ENCODE measurements at regions not wholly inside any gene's neighbourhood (a gene's known extent, or its start where the extent isn't known, plus 50 kb on each side); places are given as distances from the start of the nearest gene placed in this dataset.

DNA sequence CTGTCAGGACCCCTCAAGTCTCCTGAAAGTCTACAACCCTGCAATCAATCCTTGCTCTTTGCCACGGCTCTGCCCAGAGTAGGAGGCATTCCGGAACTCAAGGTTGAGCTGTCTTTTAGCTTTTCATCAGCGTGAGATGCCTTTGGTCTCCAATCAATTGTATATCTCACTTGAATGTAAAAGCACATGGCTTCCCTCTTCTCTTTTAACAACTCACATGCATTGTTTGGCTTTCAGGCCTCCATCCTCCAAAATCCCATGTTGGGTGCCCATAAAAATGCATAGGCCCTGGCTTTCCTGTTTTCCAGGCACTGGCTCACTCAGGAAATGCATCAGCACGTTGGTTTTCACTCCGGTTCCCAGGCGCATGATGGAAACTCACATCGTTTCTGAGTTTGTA is 64.0 kb upstream of the FOXF1 start:
- H2AFZ ChIP-seq (ENCODE audit: control insufficient read depth, low read length) = no peak overlapping the region
- H3K27me3 ChIP-seq (ENCODE audit: control insufficient read depth, extremely low read depth, insufficient read depth, low read length) = no peaks in the 10 kb centered on the region
- H3K4me2 ChIP-seq (ENCODE audit: control insufficient read depth, extremely low read depth, insufficient read depth, low read depth, low read length) = no peak overlapping the region
- H3K9ac ChIP-seq (ENCODE audit: control insufficient read depth, extremely low read depth, insufficient read depth, low read length) = no peak overlapping the region
- TF ChIP-seq EZH2 (IDR thresholded peaks at IDR 0.05; ENCODE audit: low read length) = no peak
- TF ChIP-seq, protein P1, sequence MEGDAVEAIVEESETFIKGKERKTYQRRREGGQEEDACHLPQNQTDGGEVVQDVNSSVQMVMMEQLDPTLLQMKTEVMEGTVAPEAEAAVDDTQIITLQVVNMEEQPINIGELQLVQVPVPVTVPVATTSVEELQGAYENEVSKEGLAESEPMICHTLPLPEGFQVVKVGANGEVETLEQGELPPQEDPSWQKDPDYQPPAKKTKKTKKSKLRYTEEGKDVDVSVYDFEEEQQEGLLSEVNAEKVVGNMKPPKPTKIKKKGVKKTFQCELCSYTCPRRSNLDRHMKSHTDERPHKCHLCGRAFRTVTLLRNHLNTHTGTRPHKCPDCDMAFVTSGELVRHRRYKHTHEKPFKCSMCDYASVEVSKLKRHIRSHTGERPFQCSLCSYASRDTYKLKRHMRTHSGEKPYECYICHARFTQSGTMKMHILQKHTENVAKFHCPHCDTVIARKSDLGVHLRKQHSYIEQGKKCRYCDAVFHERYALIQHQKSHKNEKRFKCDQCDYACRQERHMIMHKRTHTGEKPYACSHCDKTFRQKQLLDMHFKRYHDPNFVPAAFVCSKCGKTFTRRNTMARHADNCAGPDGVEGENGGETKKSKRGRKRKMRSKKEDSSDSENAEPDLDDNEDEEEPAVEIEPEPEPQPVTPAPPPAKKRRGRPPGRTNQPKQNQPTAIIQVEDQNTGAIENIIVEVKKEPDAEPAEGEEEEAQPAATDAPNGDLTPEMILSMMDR (optimal IDR thresholded peaks at IDR 0.05 in 1 of 3, IDR thresholded peaks at IDR 0.05 in 1 of 3, conservative IDR thresholded peaks at IDR 0.05 in 1 of 3; ENCODE audit: extremely low read depth in 1 of 3, insufficient read depth in 2 of 3, low read length in 3 of 3) = no peak
- FAIRE-seq (no peak), DNase-seq (ENCODE audit: low read depth, low spot score) (no peak)
- H3K4me3 ChIP-seq (ENCODE audit: control insufficient read depth in 2 of 3, extremely low read depth in 1 of 3, insufficient read depth in 2 of 3, low read depth in 1 of 3, low read length in 3 of 3) = no peak overlapping the region
- H3K36me3 ChIP-seq (ENCODE audit: control insufficient read depth in 2 of 2, extremely low read depth in 1 of 2, insufficient read depth in 2 of 2, low read length in 2 of 2) = no peaks in the 10 kb centered on the region
- H4K20me1 ChIP-seq (ENCODE audit: control insufficient read depth, extremely low read depth, insufficient read depth, low read length) = no peaks in the 10 kb centered on the region
- H3K4me1 ChIP-seq (ENCODE audit: control insufficient read depth, extremely low read depth, insufficient read depth, low read length) = no peaks in the 10 kb centered on the region
- H3K27ac ChIP-seq (ENCODE audit: control insufficient read depth, insufficient read depth, low read length) = no peak overlapping the region
- dilution Hi-C loops (cut with MboI; ENCODE audit: extremely low pct_ligation_motif_present, low sequenced_read_pairs) = no loop called here
- no peaks in the 10 kb centered on the region for H3K79me2 ChIP-seq (ENCODE audit: control insufficient read depth, insufficient read depth, low read length)
- no peaks in the 10 kb centered on the region for H3K9me1 ChIP-seq (ENCODE audit: control insufficient read depth, extremely low read depth, insufficient read depth, low read length)
- H3K9me3 ChIP-seq (ENCODE audit: control insufficient read depth, low read depth, low read length) = peaks cover 5% of the 10 kb centered on the region

DNA sequence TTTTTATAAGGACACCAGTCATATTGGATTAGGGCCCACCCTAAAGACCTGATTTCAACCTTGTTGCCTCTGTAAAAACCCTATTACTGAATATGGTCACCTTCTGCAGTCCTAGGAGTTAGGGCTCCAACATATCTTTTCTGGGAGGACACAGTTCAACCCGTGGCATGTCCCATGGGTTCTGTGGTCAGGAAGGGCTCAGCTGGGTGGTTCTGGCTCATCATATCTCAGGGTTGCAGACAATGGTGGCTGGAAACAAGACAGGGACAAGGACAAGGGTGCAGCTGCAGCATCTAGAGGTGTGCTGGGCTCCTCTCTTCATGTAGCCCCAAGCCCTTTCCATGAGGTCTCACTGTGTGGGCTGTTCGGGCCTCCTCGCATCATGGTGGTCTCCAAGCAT is 63.1 kb upstream of the FOXF1 start:
- no peak overlapping the region for H3K9ac ChIP-seq (ENCODE audit: control insufficient read depth, extremely low read depth, insufficient read depth, low read length)
- no peak overlapping the region for H3K4me3 ChIP-seq (ENCODE audit: control insufficient read depth in 2 of 3, extremely low read depth in 1 of 3, insufficient read depth in 2 of 3, low read depth in 1 of 3, low read length in 3 of 3)
- H3K79me2 ChIP-seq (ENCODE audit: control insufficient read depth, insufficient read depth, low read length) = no peaks in the 10 kb centered on the region
- FAIRE-seq = no peak
- H4K20me1 ChIP-seq (ENCODE audit: control insufficient read depth, extremely low read depth, insufficient read depth, low read length) = no peaks in the 10 kb centered on the region
- no peaks in the 10 kb centered on the region for H3K27me3 ChIP-seq (ENCODE audit: control insufficient read depth, extremely low read depth, insufficient read depth, low read length)
- dilution Hi-C loops (cut with MboI; ENCODE audit: extremely low pct_ligation_motif_present, low sequenced_read_pairs) = no loop called here
- H3K4me1 ChIP-seq (ENCODE audit: control insufficient read depth, extremely low read depth, insufficient read depth, low read length) = no peaks in the 10 kb centered on the region
- H3K36me3 ChIP-seq (ENCODE audit: control insufficient read depth in 2 of 2, extremely low read depth in 1 of 2, insufficient read depth in 2 of 2, low read length in 2 of 2) = no peaks in the 10 kb centered on the region
- DNase-seq (ENCODE audit: low read depth, low spot score) = no peak
- H3K27ac ChIP-seq (ENCODE audit: control insufficient read depth, insufficient read depth, low read length) = no peak overlapping the region
- peaks cover 5% of the 10 kb centered on the region for H3K9me3 ChIP-seq (ENCODE audit: control insufficient read depth, low read depth, low read length)
- no peak for TF ChIP-seq EZH2 (IDR thresholded peaks at IDR 0.05; ENCODE audit: low read length)
- H3K4me2 ChIP-seq (ENCODE audit: control insufficient read depth, extremely low read depth, insufficient read depth, low read depth, low read length) = no peak overlapping the region
- H3K9me1 ChIP-seq (ENCODE audit: control insufficient read depth, extremely low read depth, insufficient read depth, low read length) = no peaks in the 10 kb centered on the region
- H2AFZ ChIP-seq (ENCODE audit: control insufficient read depth, low read length) = no peak overlapping the region

DNA sequence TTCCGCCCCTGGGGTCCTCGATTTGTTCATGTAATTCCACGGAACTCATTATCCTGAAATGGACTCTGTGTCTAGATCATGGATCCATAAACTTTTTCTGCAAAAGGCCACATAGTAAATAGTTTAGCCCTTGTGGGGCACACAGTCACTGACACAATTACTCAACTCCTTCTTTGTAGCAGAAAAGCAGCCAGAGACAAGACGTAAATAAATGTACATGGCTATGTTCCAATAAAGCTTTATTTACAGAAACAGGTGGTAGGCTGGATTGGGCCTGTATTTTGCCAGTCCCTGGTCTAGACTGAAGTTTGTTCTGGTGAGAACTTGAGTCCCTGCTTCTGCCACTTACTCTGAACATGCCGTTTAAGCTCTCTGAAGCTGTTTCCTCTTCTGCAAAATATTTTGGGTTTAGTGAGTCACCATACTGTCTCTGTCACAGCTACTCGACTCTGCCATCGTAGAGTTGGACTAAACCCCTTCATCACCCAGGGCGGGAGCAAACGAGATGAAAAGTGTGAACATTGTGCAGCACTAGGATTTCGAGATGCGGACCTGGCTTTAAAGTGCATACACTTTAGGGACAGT is 61.9 kb upstream of the FOXF1 start:
- H3K36me3 ChIP-seq (ENCODE audit: control insufficient read depth in 2 of 2, extremely low read depth in 1 of 2, insufficient read depth in 2 of 2, low read length in 2 of 2) = no peaks in the 10 kb centered on the region
- no peak overlapping the region for H3K9ac ChIP-seq (ENCODE audit: control insufficient read depth, extremely low read depth, insufficient read depth, low read length)
- TF ChIP-seq, protein P1 (optimal IDR thresholded peaks at IDR 0.05 in 1 of 3, IDR thresholded peaks at IDR 0.05 in 1 of 3, conservative IDR thresholded peaks at IDR 0.05 in 1 of 3; ENCODE audit: extremely low read depth in 1 of 3, insufficient read depth in 2 of 3, low read length in 3 of 3) = no peak
- no peak for TF ChIP-seq EZH2 (IDR thresholded peaks at IDR 0.05; ENCODE audit: low read length)
- FAIRE-seq (no peak), DNase-seq (ENCODE audit: low read depth, low spot score) (no peak)
- no peaks in the 10 kb centered on the region for H3K4me1 ChIP-seq (ENCODE audit: control insufficient read depth, extremely low read depth, insufficient read depth, low read length)
- H3K4me3 ChIP-seq (ENCODE audit: control insufficient read depth in 2 of 3, extremely low read depth in 1 of 3, insufficient read depth in 2 of 3, low read depth in 1 of 3, low read length in 3 of 3) = no peak overlapping the region
- H2AFZ ChIP-seq (ENCODE audit: control insufficient read depth, low read length) = no peak overlapping the region
- no peak overlapping the region for H3K4me2 ChIP-seq (ENCODE audit: control insufficient read depth, extremely low read depth, insufficient read depth, low read depth, low read length)
- no peak overlapping the region for H3K27ac ChIP-seq (ENCODE audit: control insufficient read depth, insufficient read depth, low read length)
- dilution Hi-C loops (cut with MboI; ENCODE audit: extremely low pct_ligation_motif_present, low sequenced_read_pairs) = no loop called here
- no peaks in the 10 kb centered on the region for H3K27me3 ChIP-seq (ENCODE audit: control insufficient read depth, extremely low read depth, insufficient read depth, low read length)
- H3K9me1 ChIP-seq (ENCODE audit: control insufficient read depth, extremely low read depth, insufficient read depth, low read length) = no peaks in the 10 kb centered on the region
- H4K20me1 ChIP-seq (ENCODE audit: control insufficient read depth, extremely low read depth, insufficient read depth, low read length) = no peaks in the 10 kb centered on the region
- peaks cover 1% of the 10 kb centered on the region for H3K9me3 ChIP-seq (ENCODE audit: control insufficient read depth, low read depth, low read length)
- no peaks in the 10 kb centered on the region for H3K79me2 ChIP-seq (ENCODE audit: control insufficient read depth, insufficient read depth, low read length)

All from keratinocyte (primary cell).